ENCODE measurements at regions not wholly inside any gene's neighbourhood (a gene's known extent, or its start where the extent isn't known, plus 50 kb on each side); places are given as distances from the start of the nearest gene placed in this dataset.

DNA sequence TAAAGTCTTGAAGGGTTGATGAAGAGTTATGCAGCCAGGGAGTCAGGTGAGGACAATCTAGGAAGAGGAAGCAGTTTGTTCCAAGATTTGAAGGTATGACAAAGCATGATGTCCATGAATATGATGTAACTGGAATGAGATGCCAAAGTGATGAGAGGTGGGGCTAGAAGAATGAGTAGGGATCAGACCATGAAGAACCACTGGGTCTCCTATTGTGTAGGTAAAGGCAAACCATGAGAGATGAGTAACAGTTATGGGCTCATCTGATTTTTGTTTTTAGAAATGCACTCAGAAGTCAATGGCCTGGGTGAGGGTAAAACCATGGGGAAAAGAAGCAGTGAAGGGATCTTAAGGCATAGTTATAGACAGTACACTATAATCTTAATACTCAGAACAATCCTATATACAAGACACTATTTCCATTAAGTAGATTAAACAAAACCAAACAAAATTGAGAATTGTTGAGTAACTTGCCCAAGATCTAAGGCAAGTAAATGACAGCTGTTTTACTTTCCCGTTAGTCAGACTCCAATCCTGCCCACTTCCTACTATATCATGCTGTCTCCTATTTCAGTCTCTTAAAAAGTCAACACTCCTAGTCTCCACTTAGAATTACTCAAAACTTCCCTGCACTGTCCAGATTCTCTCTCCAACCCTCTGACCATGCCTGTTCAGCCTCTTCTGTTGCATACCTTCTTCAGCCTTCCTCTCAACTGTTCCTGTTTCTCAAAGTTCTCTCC is 393.8 kb upstream of the MEF2C start:
- intact Hi-C loops (cut with micrococcal nuclease) (no loop called here), dilution Hi-C loops (cut with HindIII; ENCODE audit: low sequenced_read_pairs, unreplicated experiment) (no loop called here), in situ Hi-C loops (cut with MboI; ENCODE audit: low sequenced_read_pairs) (no loop called here)
- H2BK120ac ChIP-seq (ENCODE audit: low read depth, low read length) = peak overlapping the region; percentile 69; the same call in 1 of the 2 replicates
- H4K91ac ChIP-seq (ENCODE audit: insufficient read depth, low read depth, low read length) = no peak overlapping the region
- 0% methylated on average over 1 of the region's 1 CpG; no CpG with 5 or more reads in 1 of the 2 experiments for WGBS, 2 experiments (ENCODE audit: extremely low coverage in 2 of 2, insufficient read length in 1 of 2)
- H3K4ac ChIP-seq (ENCODE audit: low read depth, low read length) = no peak overlapping the region; the same call in 1 of the 2 replicates
- peak; percentile 80 for ATAC-seq (ENCODE audit: low read depth)
- peak overlapping the region; percentile 20; the same call in 1 of the 2 replicates for H3K4me2 ChIP-seq (ENCODE audit: low read depth, low read length)
- H3K79me1 ChIP-seq (ENCODE audit: low read depth in 1 of 2, low read length in 2 of 2) = no peaks in the 10 kb centered on the region
- no peak overlapping the region for H2AK9ac ChIP-seq (replicated peaks; ENCODE audit: low read depth, low read length, poor library complexity)
- H3K9me3 ChIP-seq (ENCODE audit: control insufficient read depth, insufficient read depth, low read length) = no peaks in the 10 kb centered on the region
- H3K18ac ChIP-seq (ENCODE audit: low read depth, low read length) = peak overlapping the region; percentile 42; the same call in 1 of the 2 replicates
- TF ChIP-seq NFE2L2 (IDR thresholded peaks at IDR 0.05; ENCODE audit: low read depth, low read length) (no peak), CEBPB (IDR thresholded peaks at IDR 0.05; ENCODE audit: low read depth, low read length) (0 out of 2 replicates have a peak, but pooled peaks have one; percentile 20)
- no peak overlapping the region for H3K4me3 ChIP-seq (ENCODE audit: insufficient read depth, low read depth, low read length)
- H3K4me1 ChIP-seq (ENCODE audit: control insufficient read depth, insufficient read depth, low read length) = peaks cover 7% of the 10 kb centered on the region; the same call in 1 of the 2 replicates
- H3K23ac ChIP-seq (ENCODE audit: low read depth, low read length) = no peak overlapping the region
- no peaks in the 10 kb centered on the region for H3K27me3 ChIP-seq (ENCODE audit: control insufficient read depth, insufficient read depth, low read length)
- no peak overlapping the region for H3K56ac ChIP-seq (ENCODE audit: extremely low read depth, insufficient read depth, low read length)
- H2BK20ac ChIP-seq (ENCODE audit: low read depth, low read length) = peak overlapping the region; percentile 63; the same call in 1 of the 2 replicates
- H2AFZ ChIP-seq (replicated peaks; ENCODE audit: low read length, poor library complexity) = no peak overlapping the region
- POLR2A ChIA-PET (ENCODE audit: unreplicated experiment) = no interaction called here
- H2AK5ac ChIP-seq (ENCODE audit: low read depth, low read length) = peak overlapping the region; percentile 40; the same call in 1 of the 2 replicates
- H4K8ac ChIP-seq (ENCODE audit: low read depth in 2 of 2, low read length in 2 of 2) = peak overlapping the region in 1 of 2 experiments; percentile 42; a peak in 1 of 4 replicates
- no peak overlapping the region for H3K9ac ChIP-seq (ENCODE audit: low read depth, low read length)
- H3K36me3 ChIP-seq (ENCODE audit: control insufficient read depth, insufficient read depth, low read length) = no peaks in the 10 kb centered on the region
- CTCF ChIA-PET = no interaction called here
- peak overlapping the region; percentile 65 for H3K14ac ChIP-seq (replicated peaks; ENCODE audit: low read depth, low read length)
- H3K27ac ChIP-seq (ENCODE audit: insufficient read depth, low read length) = no peak overlapping the region
- no peak overlapping the region for H4K5ac ChIP-seq (ENCODE audit: low read depth, low read length)
- peak; percentile 74 for DNase-seq
- no peaks in the 10 kb centered on the region; the same call in 1 of the 2 replicates for H3K9me1 ChIP-seq (ENCODE audit: insufficient read depth, low read length)
- H2BK5ac ChIP-seq (ENCODE audit: low read depth, low read length, poor library complexity, severe bottlenecking) = peak overlapping the region; percentile 72
- BruUV-seq (replicated peaks) = no TSS peak
- no peaks in the 10 kb centered on the region for H4K20me1 ChIP-seq (ENCODE audit: insufficient read depth, low read length)
- no peak overlapping the region for H2BK15ac ChIP-seq (ENCODE audit: low read depth, low read length)
